Right forelimb (tissue), 1 donor: ENCODE measurements at regions not wholly inside any gene's neighbourhood (a gene's known extent, or its start where the extent isn't known, plus 50 kb on each side); places are given as distances from the start of the nearest gene placed in this dataset.
"Not testable (repeated sequence)": the region's sequence is repeated elsewhere in the genome, so short reads cannot be mapped to it uniquely, and the experiment has no call there.

Source experiments
- DNase-seq: peaks from one replicate; pipeline ENCODE4 v3.0.0-alpha.2; 2018

GRCh38 chr6:81900616-81901015 is 148.1 kb upstream of the TENT5A start:
- DNase-seq = no peak

GRCh38 chr6:81897793-81898192 is 145.3 kb upstream of the TENT5A start:
- no peak for DNase-seq

GRCh38 chr6:81896525-81897503 is 144.3 kb upstream of the TENT5A start:
- no peak for DNase-seq

- no peak for DNase-seq
Measured at GRCh38 chr6:81895511-81896185, 143.2 kb upstream of the TENT5A start.

- DNase-seq = peak; percentile 45
Measured at GRCh38 chr6:81894788-81895271, 142.3 kb upstream of the TENT5A start.

GRCh38 chr6:81894306-81894705 is 141.8 kb upstream of the TENT5A start:
- no peak for DNase-seq

GRCh38 chr6:81892891-81893290 is 140.4 kb upstream of the TENT5A start:
- no peak for DNase-seq

GRCh38 chr6:81891874-81892273 is 139.4 kb upstream of the TENT5A start:
- no peak for DNase-seq

GRCh38 chr6:81890846-81891245 is 138.4 kb upstream of the TENT5A start:
- no peak for DNase-seq

GRCh38 chr6:81889377-81890053 is 137.0 kb upstream of the TENT5A start:
- DNase-seq = no peak

GRCh38 chr6:81886909-81887308 is 134.4 kb upstream of the TENT5A start:
- DNase-seq = not testable (repeated sequence)

- DNase-seq = no peak
Measured at GRCh38 chr6:81886157-81886556, 133.7 kb upstream of the TENT5A start.

- no peak for DNase-seq
Measured at GRCh38 chr6:81881660-81882059, 129.2 kb upstream of the TENT5A start.

- no peak for DNase-seq
Measured at GRCh38 chr6:81878479-81878878, 126.0 kb upstream of the TENT5A start.

- DNase-seq = no peak
Measured at GRCh38 chr6:81876971-81877370, 124.5 kb upstream of the TENT5A start.

- DNase-seq = no peak
Measured at GRCh38 chr6:81875782-81876293, 123.4 kb upstream of the TENT5A start.

GRCh38 chr6:81869749-81870508 is 117.4 kb upstream of the TENT5A start:
- DNase-seq = not testable (repeated sequence)

GRCh38 chr6:81865712-81866111 is 113.2 kb upstream of the TENT5A start:
- no peak for DNase-seq

- DNase-seq = no peak
Measured at GRCh38 chr6:81864124-81864523, 111.6 kb upstream of the TENT5A start.

- no peak for DNase-seq
Measured at GRCh38 chr6:81863123-81863522, 110.6 kb upstream of the TENT5A start.

- no peak for DNase-seq
Measured at GRCh38 chr6:81861281-81861680, 108.8 kb upstream of the TENT5A start.

- DNase-seq = no peak
Measured at GRCh38 chr6:81859884-81860283, 107.4 kb upstream of the TENT5A start.
